NCI-H510A treated with DMSO at 0.1 percent for 48 hours (cell line): ENCODE measurements at regions not wholly inside any gene's neighbourhood (a gene's known extent, or its start where the extent isn't known, plus 50 kb on each side); places are given as distances from the start of the nearest gene placed in this dataset.

Experiments
- DNase-seq: peaks from one replicate; lab custom pipeline; 2025; lab: John Stamatoyannopoulos, UW

- no peak for DNase-seq
These were observed 243.3 kb downstream of the FAM43A start for GRCh38 chr3:194928831-194929577.

- no peak for DNase-seq
These were observed 243.9 kb downstream of the FAM43A start for GRCh38 chr3:194929578-194929960.

GRCh38 chr3:194930377-194931204, 244.9 kb downstream of the FAM43A start:
- no peak for DNase-seq

- DNase-seq = no peak
These were observed 245.7 kb downstream of the FAM43A start for GRCh38 chr3:194931347-194931746.

GRCh38 chr3:194931865-194932264, 246.2 kb downstream of the FAM43A start:
- DNase-seq = no peak

- DNase-seq = no peak
These were observed 247.8 kb downstream of the FAM43A start for GRCh38 chr3:194933465-194933864.

GRCh38 chr3:194935061-194935460, 249.4 kb downstream of the FAM43A start:
- no peak for DNase-seq

GRCh38 chr3:194935632-194936470, 250.2 kb downstream of the FAM43A start:
- DNase-seq = no peak

- no peak for DNase-seq
These were observed 251.0 kb downstream of the FAM43A start for GRCh38 chr3:194936659-194937058.

GRCh38 chr3:194937144-194937543, 251.5 kb downstream of the FAM43A start:
- DNase-seq = no peak

GRCh38 chr3:194937882-194938321, 252.2 kb downstream of the FAM43A start:
- DNase-seq = no peak

GRCh38 chr3:194938845-194939531, 253.3 kb downstream of the FAM43A start:
- no peak for DNase-seq

GRCh38 chr3:194939532-194939909, 253.8 kb downstream of the FAM43A start:
- no peak for DNase-seq

- DNase-seq = no peak
These were observed 254.5 kb downstream of the FAM43A start for GRCh38 chr3:194939949-194940770.

GRCh38 chr3:194941360-194941955, 255.8 kb downstream of the FAM43A start:
- no peak for DNase-seq

GRCh38 chr3:194941956-194942511, 256.4 kb downstream of the FAM43A start:
- DNase-seq = no peak

- no peak for DNase-seq
These were observed 258.8 kb downstream of the FAM43A start for GRCh38 chr3:194944526-194944925.

- DNase-seq = no peak
These were observed 259.8 kb downstream of the FAM43A start for GRCh38 chr3:194945508-194945907.

- DNase-seq = no peak
These were observed 260.4 kb downstream of the FAM43A start for GRCh38 chr3:194946091-194946490.

- DNase-seq = no peak
These were observed 263.9 kb downstream of the FAM43A start for GRCh38 chr3:194949592-194949991.
